ENCODE measurements at regions not wholly inside any gene's neighbourhood (a gene's known extent, or its start where the extent isn't known, plus 50 kb on each side); places are given as distances from the start of the nearest gene placed in this dataset.

- WGBS (ENCODE audit: insufficient coverage) = 100% methylated on average over 1 of the region's 2 CpGs
- H3K4me3 ChIP-seq (ENCODE audit: low read length) = no peak overlapping the region
- H3K27me3 ChIP-seq (ENCODE audit: control insufficient read depth, insufficient read depth, low read length) = no peaks in the 10 kb centered on the region
- no peak for DNase-seq
- H3K27ac ChIP-seq (ENCODE audit: low read length) = no peak overlapping the region
- H3K9me3 ChIP-seq (replicated peaks; ENCODE audit: control insufficient read depth, low read depth, low read length) = no peaks in the 10 kb centered on the region
- no peaks in the 10 kb centered on the region for H3K4me1 ChIP-seq (ENCODE audit: control insufficient read depth, insufficient read depth, low read length)
- H3K36me3 ChIP-seq (ENCODE audit: control insufficient read depth, insufficient read depth, low read length) = no peaks in the 10 kb centered on the region
These were observed 1227.3 kb downstream of the ROBO1 start for GRCh38 chr3:78540485-78540884.

GRCh38 chr3:78545827-78546226 lies 1222.0 kb downstream of the ROBO1 start:
- Histone ChIP-seq H3K4me3 (ENCODE audit: low read length) (no peak overlapping the region), H3K36me3 (ENCODE audit: control insufficient read depth, insufficient read depth, low read length) (no peaks in the 10 kb centered on the region), H3K9me3 (replicated peaks; ENCODE audit: control insufficient read depth, low read depth, low read length) (no peaks in the 10 kb centered on the region), H3K4me1 (ENCODE audit: control insufficient read depth, insufficient read depth, low read length) (no peaks in the 10 kb centered on the region), H3K27ac (ENCODE audit: low read length) (no peak overlapping the region), H3K27me3 (ENCODE audit: control insufficient read depth, insufficient read depth, low read length) (no peaks in the 10 kb centered on the region)
- 86% methylated on average over 1 of the region's 2 CpGs for WGBS (ENCODE audit: insufficient coverage)
- DNase-seq = no peak

All from muscle of leg (tissue), 3 donors.